Upper lobe of right lung (tissue), 1 donor: ENCODE measurements at regions not wholly inside any gene's neighbourhood (a gene's known extent, or its start where the extent isn't known, plus 50 kb on each side); places are given as distances from the start of the nearest gene placed in this dataset.

ENCODE experiments used
- ATAC-seq: fragments of 200-7000 bp; cut with Tn5 transposase; one replicate; pipeline ENCODE4 v1.9.1; 2020; ENCODE audit warnings: mild to moderate bottlenecking, moderate library complexity
- DNase-seq: peaks from one replicate; pipeline ENCODE4 v3.0.0-alpha.2; 2020
- H3K27ac ChIP-seq: fragments of 200-600 bp; one replicate; pipeline ENCODE4 v1.8.0; 2022
- H3K27me3 ChIP-seq: fragments of 200-600 bp; one replicate; pipeline ENCODE4 v1.8.0; 2022; ENCODE audit warnings: mild to moderate bottlenecking
- H3K36me3 ChIP-seq: fragments of 200-600 bp; one replicate; pipeline ENCODE4 v1.8.0; 2022
- H3K4me1 ChIP-seq: fragments of 200-600 bp; one replicate; pipeline ENCODE4 v1.8.0; 2022
- H3K4me3 ChIP-seq: fragments of 200-600 bp; one replicate; pipeline ENCODE4 v1.8.0; 2022; ENCODE audit warnings: mild to moderate bottlenecking
- H3K9me3 ChIP-seq: fragments of 200-600 bp; one replicate; pipeline ENCODE4 v1.8.0; 2022
- CTCF ChIP-seq: fragments of 200-600 bp; IDR thresholded peaks from one replicate; pipeline ENCODE4 v1.8.0; 2022; ENCODE audit warnings: antibody characterized with exemption
- intact Hi-C: fragments of 100-400 bp; cut with DNase I; formaldehyde crosslinking; loops from one replicate; pipeline ENCODE4 v1.11.0; 2022
- donor health status: DM: no; HTN: yes; CAD: no; lungs with severe emphysema.

- no peak for ATAC-seq
- Histone ChIP-seq H3K27me3 (no peaks in the 10 kb centered on the region), H3K36me3 (no peaks in the 10 kb centered on the region), H3K27ac (no peak overlapping the region), H3K9me3 (no peaks in the 10 kb centered on the region), H3K4me1 (no peaks in the 10 kb centered on the region), H3K4me3 (no peak overlapping the region)
- no peak for TF ChIP-seq CTCF
- intact Hi-C loops, result no loop called here
- no peak for DNase-seq
Observed at GRCh38 chr6:98325366-98325765, 509.0 kb upstream of the POU3F2 start.

GRCh38 chr6:98333273-98333672 lies 501.1 kb upstream of the POU3F2 start:
- intact Hi-C loops, result no loop called here
- H3K9me3 ChIP-seq, result no peaks in the 10 kb centered on the region
- no peak overlapping the region for H3K27ac ChIP-seq
- ATAC-seq, result no peak
- TF ChIP-seq CTCF, result no peak
- H3K36me3 ChIP-seq, result no peaks in the 10 kb centered on the region
- no peak for DNase-seq
- H3K27me3 ChIP-seq, result no peaks in the 10 kb centered on the region
- no peak overlapping the region for H3K4me3 ChIP-seq
- no peaks in the 10 kb centered on the region for H3K4me1 ChIP-seq

GRCh38 chr6:98335594-98335993 lies 498.8 kb upstream of the POU3F2 start:
- H3K27me3 ChIP-seq, result no peaks in the 10 kb centered on the region
- no peaks in the 10 kb centered on the region for H3K4me1 ChIP-seq
- no peak overlapping the region for H3K27ac ChIP-seq
- H3K4me3 ChIP-seq, result no peak overlapping the region
- H3K9me3 ChIP-seq, result no peaks in the 10 kb centered on the region
- DNase-seq (no peak), ATAC-seq (no peak)
- no peak for TF ChIP-seq CTCF
- intact Hi-C loops, result no loop called here
- no peaks in the 10 kb centered on the region for H3K36me3 ChIP-seq

GRCh38 chr6:98339506-98339905 lies 494.9 kb upstream of the POU3F2 start:
- Histone ChIP-seq H3K27ac (no peak overlapping the region), H3K27me3 (no peaks in the 10 kb centered on the region), H3K4me3 (no peak overlapping the region), H3K9me3 (no peaks in the 10 kb centered on the region), H3K4me1 (no peaks in the 10 kb centered on the region), H3K36me3 (no peaks in the 10 kb centered on the region)
- TF ChIP-seq CTCF, result no peak
- intact Hi-C loops, result no loop called here
- ATAC-seq (no peak), DNase-seq (no peak)

- no peaks in the 10 kb centered on the region for H3K36me3 ChIP-seq
- no peak for TF ChIP-seq CTCF
- H3K4me1 ChIP-seq, result no peaks in the 10 kb centered on the region
- DNase-seq (no peak), ATAC-seq (no peak)
- H3K4me3 ChIP-seq, result no peak overlapping the region
- no peaks in the 10 kb centered on the region for H3K27me3 ChIP-seq
- no peaks in the 10 kb centered on the region for H3K9me3 ChIP-seq
- H3K27ac ChIP-seq, result no peak overlapping the region
- intact Hi-C loops, result no loop called here
Observed at GRCh38 chr6:98343004-98343403, 491.4 kb upstream of the POU3F2 start.

GRCh38 chr6:98343797-98344196 lies 490.6 kb upstream of the POU3F2 start:
- H3K4me1 ChIP-seq, result no peaks in the 10 kb centered on the region
- H3K4me3 ChIP-seq, result no peak overlapping the region
- TF ChIP-seq CTCF, result no peak
- H3K9me3 ChIP-seq, result no peaks in the 10 kb centered on the region
- H3K36me3 ChIP-seq, result no peaks in the 10 kb centered on the region
- ATAC-seq (no peak), DNase-seq (no peak)
- intact Hi-C loops, result no loop called here
- no peak overlapping the region for H3K27ac ChIP-seq
- no peaks in the 10 kb centered on the region for H3K27me3 ChIP-seq
